Colonic mucosa (tissue), 4 donors: ENCODE measurements at regions not wholly inside any gene's neighbourhood (a gene's known extent, or its start where the extent isn't known, plus 50 kb on each side); places are given as distances from the start of the nearest gene placed in this dataset.
"Not testable (repeated sequence)": the region's sequence is repeated elsewhere in the genome, so short reads cannot be mapped to it uniquely, and the experiment has no call there.

Experiments
- DNase-seq: peaks from one replicate; pipeline ENCODE4 v3.0.0-alpha.2; 2020
- H3K27ac ChIP-seq: fragments of 200-600 bp; one replicate; pipeline ENCODE4 v1.8.0; 2021
- H3K27me3 ChIP-seq: fragments of 200-600 bp; one replicate; pipeline ENCODE4 v1.8.0; 2021
- H3K36me3 ChIP-seq: fragments of 200-600 bp; one replicate; pipeline ENCODE4 v1.8.0; 2021
- H3K4me1 ChIP-seq: fragments of 200-600 bp; one replicate; pipeline ENCODE4 v1.8.0; 2021; ENCODE audit warnings: mild to moderate bottlenecking
- H3K4me3 ChIP-seq: fragments of 200-600 bp; one replicate; pipeline ENCODE4 v1.8.0; 2021
- H3K9ac ChIP-seq, 2 donors: one replicate each; pipeline ENCODE4 v1.7.0; 2013; ENCODE audit warnings: control low read depth in 2 of 2, low read depth in 2 of 2, low read length in 2 of 2
- H3K9me3 ChIP-seq: fragments of 200-600 bp; one replicate; pipeline ENCODE4 v1.8.0; 2021
- CTCF ChIP-seq: fragments of 200-600 bp; IDR thresholded peaks from one replicate; pipeline ENCODE4 v1.8.0; 2022; ENCODE audit warnings: antibody characterized with exemption, mild to moderate bottlenecking
- intact Hi-C: fragments of 100-400 bp; cut with DNase I; formaldehyde crosslinking; loops from one replicate; pipeline ENCODE4 v1.14.1; 2022
- donor health status: healthy.
- donor health status: DM: no; HTN: no; CAD: no.
- donor health status: DM: no; HTN: no; CAD: no.

- no peak for DNase-seq
- H3K4me3 ChIP-seq: no peak overlapping the region
- intact Hi-C loops: loop anchor here (5.0 kb wide), 1 partner anchor 383 kb away; no protein-coding TSS in a partner anchor
Observed at GRCh38 chr7:121609208-121609607, 213.1 kb upstream of the FAM3C start.

GRCh38 chr7:121608785-121609184, 212.7 kb upstream of the FAM3C start:
- no peak for DNase-seq
- no peak overlapping the region for H3K27ac ChIP-seq
- H3K4me3 ChIP-seq: no peak overlapping the region
- H3K4me1 ChIP-seq: no peaks in the 10 kb centered on the region
- no peaks in the 10 kb centered on the region for H3K27me3 ChIP-seq
- no peaks in the 10 kb centered on the region for H3K9me3 ChIP-seq
- intact Hi-C loops: loop anchor here (5.0 kb wide), 1 partner anchor 384 kb away; no protein-coding TSS in a partner anchor
- no peak overlapping the region for H3K9ac ChIP-seq
- H3K36me3 ChIP-seq: no peaks in the 10 kb centered on the region
- TF ChIP-seq CTCF: no peak

More at GRCh38 chr7:121609208-121609607, 213.1 kb upstream of the FAM3C start:
- Histone ChIP-seq H3K36me3 (no peaks in the 10 kb centered on the region), H3K27ac (no peak overlapping the region), H3K27me3 (no peaks in the 10 kb centered on the region), H3K9me3 (no peaks in the 10 kb centered on the region), H3K4me1 (no peaks in the 10 kb centered on the region), H3K9ac (no peak overlapping the region)
- no peak for TF ChIP-seq CTCF

- not testable (repeated sequence) for DNase-seq, H3K9me3 ChIP-seq, H3K36me3 ChIP-seq, H3K9ac ChIP-seq, H3K4me1 ChIP-seq, H3K27ac ChIP-seq, H3K4me3 ChIP-seq, H3K27me3 ChIP-seq
- intact Hi-C loops: loop anchor here (5.0 kb wide), 1 partner anchor 384 kb away; no protein-coding TSS in a partner anchor
Observed at GRCh38 chr7:121608183-121608582, 212.1 kb upstream of the FAM3C start.

- no peak for DNase-seq
- no peak for TF ChIP-seq CTCF
- Histone ChIP-seq H3K4me1 (no peaks in the 10 kb centered on the region), H3K36me3 (no peaks in the 10 kb centered on the region), H3K9ac (no peak overlapping the region), H3K27ac (no peak overlapping the region), H3K9me3 (no peaks in the 10 kb centered on the region), H3K27me3 (no peaks in the 10 kb centered on the region), H3K4me3 (no peak overlapping the region)
- intact Hi-C loops: loop anchor here (5.0 kb wide), 1 partner anchor 387 kb away; no protein-coding TSS in a partner anchor
Observed at GRCh38 chr7:121605317-121605680, 209.2 kb upstream of the FAM3C start.

- no peak for TF ChIP-seq CTCF
- Histone ChIP-seq H3K36me3 (no peaks in the 10 kb centered on the region), H3K4me1 (no peaks in the 10 kb centered on the region), H3K9me3 (no peaks in the 10 kb centered on the region), H3K27ac (no peak overlapping the region), H3K4me3 (no peak overlapping the region), H3K27me3 (no peaks in the 10 kb centered on the region), H3K9ac (no peak overlapping the region)
- DNase-seq: no peak
- intact Hi-C loops: loop anchor here (5.0 kb wide), 1 partner anchor 388 kb away; no protein-coding TSS in a partner anchor
Observed at GRCh38 chr7:121604627-121605316, 208.7 kb upstream of the FAM3C start.

GRCh38 chr7:121603886-121604285, 207.8 kb upstream of the FAM3C start:
- no peak overlapping the region for H3K4me3 ChIP-seq
- H3K4me1 ChIP-seq: no peaks in the 10 kb centered on the region
- no peak overlapping the region for H3K9ac ChIP-seq
- H3K27ac ChIP-seq: no peak overlapping the region
- no peaks in the 10 kb centered on the region for H3K36me3 ChIP-seq
- no peak for TF ChIP-seq CTCF
- intact Hi-C loops: no loop called here
- no peaks in the 10 kb centered on the region for H3K9me3 ChIP-seq
- H3K27me3 ChIP-seq: no peaks in the 10 kb centered on the region
- DNase-seq: no peak
